ENCODE measurements at regions not wholly inside any gene's neighbourhood (a gene's known extent, or its start where the extent isn't known, plus 50 kb on each side); places are given as distances from the start of the nearest gene placed in this dataset.
"Not testable (repeated sequence)": the region's sequence is repeated elsewhere in the genome, so short reads cannot be mapped to it uniquely, and the experiment has no call there.

DNA sequence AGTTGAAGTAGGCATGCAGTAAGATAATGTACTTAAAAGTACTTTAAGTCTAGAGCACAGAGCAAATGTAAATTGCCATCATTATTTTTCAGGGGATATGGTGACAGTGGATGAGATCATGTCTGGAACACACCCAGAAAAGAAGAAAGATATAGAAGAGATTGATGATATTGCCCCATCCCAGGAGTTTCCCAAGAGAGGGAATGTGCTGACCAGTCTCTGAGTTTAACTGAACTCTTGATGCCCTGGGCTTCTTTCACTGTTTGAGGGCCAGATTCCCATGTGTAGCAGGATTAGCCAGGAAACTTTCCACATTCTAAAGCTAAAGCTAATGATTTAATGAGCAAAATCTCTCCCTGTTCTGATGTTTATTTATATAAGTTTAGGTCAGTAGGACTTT lies 366.8 kb upstream of the UMPS start:
- in situ Hi-C loops (cut with MboI; ENCODE audit: low pct_unique_long_range_greater_than_20kb, low sequenced_read_pairs, unreplicated experiment): no loop called here
- TF ChIP-seq, protein P1, sequence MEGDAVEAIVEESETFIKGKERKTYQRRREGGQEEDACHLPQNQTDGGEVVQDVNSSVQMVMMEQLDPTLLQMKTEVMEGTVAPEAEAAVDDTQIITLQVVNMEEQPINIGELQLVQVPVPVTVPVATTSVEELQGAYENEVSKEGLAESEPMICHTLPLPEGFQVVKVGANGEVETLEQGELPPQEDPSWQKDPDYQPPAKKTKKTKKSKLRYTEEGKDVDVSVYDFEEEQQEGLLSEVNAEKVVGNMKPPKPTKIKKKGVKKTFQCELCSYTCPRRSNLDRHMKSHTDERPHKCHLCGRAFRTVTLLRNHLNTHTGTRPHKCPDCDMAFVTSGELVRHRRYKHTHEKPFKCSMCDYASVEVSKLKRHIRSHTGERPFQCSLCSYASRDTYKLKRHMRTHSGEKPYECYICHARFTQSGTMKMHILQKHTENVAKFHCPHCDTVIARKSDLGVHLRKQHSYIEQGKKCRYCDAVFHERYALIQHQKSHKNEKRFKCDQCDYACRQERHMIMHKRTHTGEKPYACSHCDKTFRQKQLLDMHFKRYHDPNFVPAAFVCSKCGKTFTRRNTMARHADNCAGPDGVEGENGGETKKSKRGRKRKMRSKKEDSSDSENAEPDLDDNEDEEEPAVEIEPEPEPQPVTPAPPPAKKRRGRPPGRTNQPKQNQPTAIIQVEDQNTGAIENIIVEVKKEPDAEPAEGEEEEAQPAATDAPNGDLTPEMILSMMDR (IDR thresholded peaks at IDR 0.05; ENCODE audit: extremely low read depth, insufficient read depth, missing control alignments): no peak
- no peak for DNase-seq (ENCODE audit: low spot score)

DNA sequence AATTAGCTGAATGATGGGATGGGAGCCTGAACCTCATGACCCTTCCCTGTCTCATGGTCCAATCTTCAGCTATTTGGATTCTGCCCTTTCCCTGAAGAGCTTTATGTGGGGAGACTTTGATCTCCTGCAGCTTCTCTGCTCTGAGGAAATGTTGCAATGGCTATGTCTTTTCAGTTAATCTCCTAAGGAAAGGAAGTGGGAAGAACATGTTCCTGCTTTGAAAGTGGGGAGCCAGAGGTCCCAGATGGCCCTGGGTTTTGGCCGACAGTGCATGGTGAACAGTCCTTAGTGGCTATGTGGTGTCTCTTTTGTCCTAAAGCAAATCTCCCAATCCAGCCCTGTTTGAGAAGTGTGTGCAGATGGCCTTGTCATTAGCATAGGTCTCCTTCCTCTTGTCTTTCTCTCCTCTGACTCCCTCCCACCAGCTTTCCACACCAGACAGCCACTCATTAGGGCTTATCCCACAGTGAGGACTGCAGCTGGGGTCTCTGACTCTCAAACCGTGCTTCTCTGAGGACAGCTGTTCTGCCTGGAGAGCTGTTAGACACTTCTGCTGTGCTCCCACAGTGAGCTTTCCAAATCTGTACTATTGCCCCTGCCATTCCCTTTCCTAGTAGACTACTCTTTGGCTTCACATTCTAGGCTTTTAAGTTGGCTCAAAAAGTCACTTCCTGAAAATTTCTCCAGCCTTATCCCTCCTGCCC lies 365.8 kb upstream of the UMPS start:
- DNase-seq (ENCODE audit: low spot score): no peak
- TF ChIP-seq, protein P1 (IDR thresholded peaks at IDR 0.05; ENCODE audit: extremely low read depth, insufficient read depth, missing control alignments): no peak
- in situ Hi-C loops (cut with MboI; ENCODE audit: low pct_unique_long_range_greater_than_20kb, low sequenced_read_pairs, unreplicated experiment): no loop called here

- DNase-seq (ENCODE audit: low spot score); in situ Hi-C loops (cut with MboI; ENCODE audit: low pct_unique_long_range_greater_than_20kb, low sequenced_read_pairs, unreplicated experiment): not testable (repeated sequence)
Observed at GRCh38 chr3:124366655-124367054, 363.6 kb upstream of the UMPS start.

DNA sequence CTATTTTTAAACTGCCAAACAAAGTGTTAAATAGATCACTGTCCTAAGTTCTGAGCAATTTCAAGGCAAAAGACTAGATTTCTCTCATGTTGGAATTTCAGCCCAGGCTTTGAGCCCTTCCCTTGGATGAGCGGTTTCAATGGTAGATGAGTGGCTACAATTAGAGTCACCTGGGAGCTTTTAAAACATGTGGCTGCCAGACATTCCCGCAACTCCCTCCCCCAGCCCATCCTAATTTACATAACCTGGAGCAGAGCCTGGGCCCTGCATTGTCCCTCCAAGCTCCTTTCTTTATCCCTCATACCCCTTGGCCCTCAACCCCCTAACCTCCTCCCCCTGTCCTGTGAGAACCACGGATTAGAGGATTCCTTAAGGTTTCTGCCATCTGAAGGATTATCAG lies 357.5 kb upstream of the UMPS start:
- no peak for DNase-seq (ENCODE audit: low spot score)
- TF ChIP-seq, protein P1 (IDR thresholded peaks at IDR 0.05; ENCODE audit: extremely low read depth, insufficient read depth, missing control alignments): no peak
- in situ Hi-C loops (cut with MboI; ENCODE audit: low pct_unique_long_range_greater_than_20kb, low sequenced_read_pairs, unreplicated experiment): no loop called here

DNA sequence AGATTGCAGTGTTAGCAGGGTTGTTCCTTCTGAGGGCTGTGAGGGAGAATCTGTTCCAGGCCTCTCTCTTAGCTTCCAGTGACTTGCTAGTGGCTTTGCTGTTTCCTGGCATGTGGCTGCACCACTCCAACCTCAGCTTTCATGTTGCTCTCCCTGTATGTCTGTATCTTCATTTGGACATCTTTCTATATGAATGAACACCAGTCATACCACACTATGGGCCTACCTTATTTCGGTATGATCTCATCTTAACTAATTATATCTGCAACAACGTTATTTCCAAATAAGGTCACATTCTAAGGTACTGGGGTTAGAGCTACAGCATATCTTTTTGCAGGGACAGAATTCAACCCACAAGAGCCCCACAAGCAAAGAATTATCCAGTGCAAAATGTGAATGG lies 356.7 kb upstream of the UMPS start:
- TF ChIP-seq, protein P1 (IDR thresholded peaks at IDR 0.05; ENCODE audit: extremely low read depth, insufficient read depth, missing control alignments): no peak
- peak; percentile 49 for DNase-seq (ENCODE audit: low spot score)
- in situ Hi-C loops (cut with MboI; ENCODE audit: low pct_unique_long_range_greater_than_20kb, low sequenced_read_pairs, unreplicated experiment): no loop called here

- DNase-seq (ENCODE audit: low spot score): no peak
- in situ Hi-C loops (cut with MboI; ENCODE audit: low pct_unique_long_range_greater_than_20kb, low sequenced_read_pairs, unreplicated experiment): no loop called here
- TF ChIP-seq, protein P1 (IDR thresholded peaks at IDR 0.05; ENCODE audit: extremely low read depth, insufficient read depth, missing control alignments): no peak
Observed at GRCh38 chr3:124374583-124374982, 355.7 kb upstream of the UMPS start.

GRCh38 chr3:124381575-124382333 lies 348.5 kb upstream of the UMPS start:
- DNase-seq (ENCODE audit: low spot score): no peak
- TF ChIP-seq, protein P1 (IDR thresholded peaks at IDR 0.05; ENCODE audit: extremely low read depth, insufficient read depth, missing control alignments): no peak
- in situ Hi-C loops (cut with MboI; ENCODE audit: low pct_unique_long_range_greater_than_20kb, low sequenced_read_pairs, unreplicated experiment): no loop called here
